ENCODE measurements at regions not wholly inside any gene's neighbourhood (a gene's known extent, or its start where the extent isn't known, plus 50 kb on each side); places are given as distances from the start of the nearest gene placed in this dataset.

DNA sequence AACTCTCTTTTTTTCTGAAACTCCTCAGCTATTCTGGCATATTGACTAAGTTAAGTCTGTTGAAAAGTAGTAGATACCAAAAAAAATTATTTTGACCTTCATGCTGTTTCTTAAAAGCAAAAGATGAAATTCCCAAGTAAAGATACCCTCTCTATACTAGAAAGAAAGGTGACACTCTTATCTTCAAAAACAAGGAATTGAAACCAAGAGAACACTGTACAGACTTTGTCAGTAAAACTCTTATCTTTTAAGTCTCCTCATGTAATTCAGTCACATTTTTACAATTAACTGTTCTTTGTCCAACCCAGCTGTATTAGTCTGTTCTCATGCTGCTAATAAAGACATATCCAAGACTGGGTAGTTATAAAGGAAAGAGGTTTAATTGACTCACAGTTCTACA is 496.2 kb downstream of the LTN1 start:
- no peaks in the 10 kb centered on the region for H3K9me3 Mint-ChIP-seq
- TF ChIP-seq, protein P1, sequence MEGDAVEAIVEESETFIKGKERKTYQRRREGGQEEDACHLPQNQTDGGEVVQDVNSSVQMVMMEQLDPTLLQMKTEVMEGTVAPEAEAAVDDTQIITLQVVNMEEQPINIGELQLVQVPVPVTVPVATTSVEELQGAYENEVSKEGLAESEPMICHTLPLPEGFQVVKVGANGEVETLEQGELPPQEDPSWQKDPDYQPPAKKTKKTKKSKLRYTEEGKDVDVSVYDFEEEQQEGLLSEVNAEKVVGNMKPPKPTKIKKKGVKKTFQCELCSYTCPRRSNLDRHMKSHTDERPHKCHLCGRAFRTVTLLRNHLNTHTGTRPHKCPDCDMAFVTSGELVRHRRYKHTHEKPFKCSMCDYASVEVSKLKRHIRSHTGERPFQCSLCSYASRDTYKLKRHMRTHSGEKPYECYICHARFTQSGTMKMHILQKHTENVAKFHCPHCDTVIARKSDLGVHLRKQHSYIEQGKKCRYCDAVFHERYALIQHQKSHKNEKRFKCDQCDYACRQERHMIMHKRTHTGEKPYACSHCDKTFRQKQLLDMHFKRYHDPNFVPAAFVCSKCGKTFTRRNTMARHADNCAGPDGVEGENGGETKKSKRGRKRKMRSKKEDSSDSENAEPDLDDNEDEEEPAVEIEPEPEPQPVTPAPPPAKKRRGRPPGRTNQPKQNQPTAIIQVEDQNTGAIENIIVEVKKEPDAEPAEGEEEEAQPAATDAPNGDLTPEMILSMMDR (conservative IDR thresholded peaks at IDR 0.05) = no peak
- DNase-seq (ENCODE audit: low read depth, low spot score) = no peak
- no peak overlapping the region for H3K27ac Mint-ChIP-seq (ENCODE audit: unreplicated experiment)
- H3K27me3 Mint-ChIP-seq (ENCODE audit: low read depth) = no peaks in the 10 kb centered on the region
- no peaks in the 10 kb centered on the region for H3K36me3 Mint-ChIP-seq (ENCODE audit: low read depth)
- H3K4me1 Mint-ChIP-seq = no peaks in the 10 kb centered on the region
- no peak overlapping the region for H3K4me3 Mint-ChIP-seq

GRCh38 chr21:28492127-28492526 is 500.6 kb downstream of the LTN1 start:
- TF ChIP-seq, protein P1 (conservative IDR thresholded peaks at IDR 0.05) = no peak
- H3K27me3 Mint-ChIP-seq (ENCODE audit: low read depth) = no peaks in the 10 kb centered on the region
- H3K9me3 Mint-ChIP-seq = no peaks in the 10 kb centered on the region
- no peaks in the 10 kb centered on the region for H3K36me3 Mint-ChIP-seq (ENCODE audit: low read depth)
- H3K4me1 Mint-ChIP-seq = no peaks in the 10 kb centered on the region
- H3K4me3 Mint-ChIP-seq = no peak overlapping the region
- no peak for DNase-seq (ENCODE audit: low read depth, low spot score)
- no peak overlapping the region for H3K27ac Mint-ChIP-seq (ENCODE audit: unreplicated experiment)

GRCh38 chr21:28489821-28490350 is 502.8 kb downstream of the LTN1 start:
- Mint-ChIP-seq H3K27me3 (ENCODE audit: low read depth) (no peaks in the 10 kb centered on the region), H3K4me3 (no peak overlapping the region), H3K4me1 (no peaks in the 10 kb centered on the region), H3K9me3 (no peaks in the 10 kb centered on the region), H3K36me3 (ENCODE audit: low read depth) (no peaks in the 10 kb centered on the region), H3K27ac (ENCODE audit: unreplicated experiment) (no peak overlapping the region)
- TF ChIP-seq, protein P1 (conservative IDR thresholded peaks at IDR 0.05) = no peak
- DNase-seq (ENCODE audit: low read depth, low spot score) = no peak

- no peak overlapping the region for H3K27ac Mint-ChIP-seq (ENCODE audit: unreplicated experiment)
- no peak overlapping the region for H3K4me3 Mint-ChIP-seq
- no peaks in the 10 kb centered on the region for H3K36me3 Mint-ChIP-seq (ENCODE audit: low read depth)
These were observed 503.5 kb downstream of the LTN1 start for GRCh38 chr21:28489162-28489561.

DNA sequence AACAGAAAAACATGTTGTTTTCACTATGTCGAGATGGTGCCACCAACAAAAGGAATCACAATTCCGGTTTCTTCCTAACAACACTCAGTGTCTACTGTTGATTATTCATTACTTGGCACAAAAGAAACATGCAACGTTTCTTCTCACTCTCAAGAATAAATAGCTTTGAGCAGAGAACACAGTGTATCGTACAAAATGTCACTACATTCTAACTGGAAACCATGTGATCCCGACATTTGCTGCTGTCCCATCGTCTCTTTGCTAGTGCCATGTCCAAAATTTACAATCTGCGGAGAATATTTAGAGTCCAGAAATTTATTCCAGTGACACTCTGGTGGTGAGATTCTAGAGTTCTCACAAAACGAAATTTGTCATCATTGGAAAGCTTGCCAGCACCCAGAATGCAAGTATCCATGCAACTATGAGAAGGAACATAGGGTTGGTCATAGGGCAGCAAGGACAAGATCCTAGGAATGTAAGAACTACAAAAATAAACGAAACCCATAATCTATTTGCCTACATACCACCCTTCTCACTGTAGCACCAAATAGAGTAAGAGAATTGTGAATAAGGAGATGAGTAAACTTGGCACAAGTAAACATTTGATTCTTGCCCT is 505.1 kb downstream of the LTN1 start:
- no peak for DNase-seq (ENCODE audit: low read depth, low spot score)
- Mint-ChIP-seq H3K27ac (ENCODE audit: unreplicated experiment) (no peak overlapping the region), H3K4me1 (no peaks in the 10 kb centered on the region), H3K4me3 (no peak overlapping the region), H3K9me3 (no peaks in the 10 kb centered on the region), H3K27me3 (ENCODE audit: low read depth) (no peaks in the 10 kb centered on the region), H3K36me3 (ENCODE audit: low read depth) (no peaks in the 10 kb centered on the region)
- TF ChIP-seq, protein P1 (conservative IDR thresholded peaks at IDR 0.05) = no peak

More at GRCh38 chr21:28489162-28489561, 503.5 kb downstream of the LTN1 start:
- H3K9me3 Mint-ChIP-seq = no peaks in the 10 kb centered on the region
- H3K4me1 Mint-ChIP-seq = no peaks in the 10 kb centered on the region
- TF ChIP-seq, protein P1 (conservative IDR thresholded peaks at IDR 0.05) = no peak
- DNase-seq (ENCODE audit: low read depth, low spot score) = no peak
- no peaks in the 10 kb centered on the region for H3K27me3 Mint-ChIP-seq (ENCODE audit: low read depth)

Measured in neural crest cell (in vitro differentiated cells).